Heart left ventricle (tissue), 13 donors: ENCODE measurements at regions not wholly inside any gene's neighbourhood (a gene's known extent, or its start where the extent isn't known, plus 50 kb on each side); places are given as distances from the start of the nearest gene placed in this dataset.

Source experiments
- POLR2A ChIP-seq, 2 donors: fragments of 450-650 bp; IDR thresholded peaks; one replicate each; pipeline ENCODE4 v1.6.1; 2017; ENCODE audit warnings: antibody characterized with exemption in 2 of 2, mild to moderate bottlenecking in 2 of 2, moderate library complexity in 2 of 2
- TF ChIP-seq, protein P1 (sequence below), 12 donors: fragments of 200-600 bp; sonication (generic) in 4 of 12; IDR thresholded peaks; one replicate each; pipeline versions ENCODE4 v1.5.0 to v1.8.0; 2018 to 2022; ENCODE audit warnings: antibody characterized with exemption in 12 of 12, mild to moderate bottlenecking in 5 of 12
- donor health status: ischemic (EF 13 %, LVEDD 7.1; RV severe dilation, severe dysfunction).
- donor health status: DM: no; HTN: yes; CAD: no.
- donor health status: DM: no; HTN: no; CAD: no.
- donor health status: ischemic (EF 25% LVEDD 6.9; RV normal size, moderate dysfunction).
- donor health status: ischemic (EF 25% LVEDD 5.7; RV mildly dilated, moderate dysfunction).
- donor health status: ischemic (EF 35%, LVEDD 5.7; RV mildly dilated, moderate dysfunction).
- donor health status: nonischemic (EF 11% LVEDD 7.7; RV severe dilation, severe dysfunction).
- donor health status: DM: yes; HTN: yes; CAD: no.
- donor health status: PGD.
- donor health status: ischemic (EF 29% LVEDD 5.4; RV normal size, mild dysfunction).
- donor health status: nonischemic (EF 23%, LVEDD 6.1; RV moderate dilation, normal function).

DNA sequence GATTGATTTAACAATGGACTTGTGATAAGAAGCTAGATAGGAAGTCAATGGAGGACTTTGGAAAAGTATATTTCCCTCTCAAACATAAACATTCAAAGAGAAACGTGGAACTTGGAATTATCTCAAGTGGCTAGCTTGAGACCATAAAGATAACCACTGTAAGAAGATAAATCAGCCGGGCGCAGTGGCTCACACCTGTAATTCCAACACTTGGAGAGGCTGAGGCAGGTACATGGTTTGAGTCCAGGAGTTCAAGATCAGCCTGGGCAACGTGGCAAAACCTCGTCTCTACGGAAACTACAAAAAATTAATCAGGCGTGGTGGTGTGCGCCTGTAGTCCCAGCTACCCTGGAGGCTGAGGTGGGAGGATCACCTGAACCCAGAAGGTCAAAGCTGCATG is 405.9 kb upstream of the ACVR2A start:
- no peak for TF ChIP-seq POLR2A (IDR thresholded peaks at IDR 0.05)
- TF ChIP-seq, protein P1, sequence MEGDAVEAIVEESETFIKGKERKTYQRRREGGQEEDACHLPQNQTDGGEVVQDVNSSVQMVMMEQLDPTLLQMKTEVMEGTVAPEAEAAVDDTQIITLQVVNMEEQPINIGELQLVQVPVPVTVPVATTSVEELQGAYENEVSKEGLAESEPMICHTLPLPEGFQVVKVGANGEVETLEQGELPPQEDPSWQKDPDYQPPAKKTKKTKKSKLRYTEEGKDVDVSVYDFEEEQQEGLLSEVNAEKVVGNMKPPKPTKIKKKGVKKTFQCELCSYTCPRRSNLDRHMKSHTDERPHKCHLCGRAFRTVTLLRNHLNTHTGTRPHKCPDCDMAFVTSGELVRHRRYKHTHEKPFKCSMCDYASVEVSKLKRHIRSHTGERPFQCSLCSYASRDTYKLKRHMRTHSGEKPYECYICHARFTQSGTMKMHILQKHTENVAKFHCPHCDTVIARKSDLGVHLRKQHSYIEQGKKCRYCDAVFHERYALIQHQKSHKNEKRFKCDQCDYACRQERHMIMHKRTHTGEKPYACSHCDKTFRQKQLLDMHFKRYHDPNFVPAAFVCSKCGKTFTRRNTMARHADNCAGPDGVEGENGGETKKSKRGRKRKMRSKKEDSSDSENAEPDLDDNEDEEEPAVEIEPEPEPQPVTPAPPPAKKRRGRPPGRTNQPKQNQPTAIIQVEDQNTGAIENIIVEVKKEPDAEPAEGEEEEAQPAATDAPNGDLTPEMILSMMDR (IDR thresholded peaks at IDR 0.05), result no peak
